ENCODE measurements at regions not wholly inside any gene's neighbourhood (a gene's known extent, or its start where the extent isn't known, plus 50 kb on each side); places are given as distances from the start of the nearest gene placed in this dataset.
"Not testable (repeated sequence)": the region's sequence is repeated elsewhere in the genome, so short reads cannot be mapped to it uniquely, and the experiment has no call there.

- H2AK5ac ChIP-seq (ENCODE audit: low read length, severe bottlenecking); H3K9me3 ChIP-seq (ENCODE audit: control insufficient read depth, low read length); H2BK12ac ChIP-seq (ENCODE audit: low read length in 2 of 2); H4K8ac ChIP-seq (ENCODE audit: low read length); H3K9ac ChIP-seq (ENCODE audit: low read length); H3K18ac ChIP-seq (ENCODE audit: low read depth in 1 of 2, low read length in 2 of 2); H3K14ac ChIP-seq (ENCODE audit: low read length in 2 of 2); H2BK5ac ChIP-seq (ENCODE audit: low read depth, low read length, poor library complexity, severe bottlenecking); H4K91ac ChIP-seq (ENCODE audit: low read length); H2AFZ ChIP-seq (ENCODE audit: low read depth, low read length); H3K79me1 ChIP-seq (replicated peaks; ENCODE audit: low read length, poor library complexity, severe bottlenecking); H2BK15ac ChIP-seq (ENCODE audit: low read depth, poor library complexity, severe bottlenecking); H3K4ac ChIP-seq (ENCODE audit: low read depth in 1 of 2, low read length in 2 of 2); H3K27ac ChIP-seq (ENCODE audit: low read length, poor library complexity, severe bottlenecking); H3K4me2 ChIP-seq (ENCODE audit: low read length, poor library complexity, severe bottlenecking); DNase-seq; H3K27me3 ChIP-seq (ENCODE audit: control insufficient read depth in 1 of 2, insufficient read depth in 1 of 2, low read length in 2 of 2); H2BK120ac ChIP-seq (ENCODE audit: low read depth, low read length); H3K4me1 ChIP-seq (ENCODE audit: control insufficient read depth, insufficient read depth, low read depth, low read length); H3K23ac ChIP-seq (ENCODE audit: low read length in 2 of 2); H3K36me3 ChIP-seq (ENCODE audit: control insufficient read depth in 1 of 2, insufficient read depth in 2 of 2, low read depth in 1 of 2, low read length in 2 of 2): not testable (repeated sequence)
- H3K4me3 ChIP-seq (ENCODE audit: insufficient read depth in 1 of 2, low read depth in 1 of 2, low read length in 2 of 2), result peak overlapping the region in 1 of 2 experiments; percentile 41
- WGBS, result 100% methylated on average over 2 of the region's 6 CpGs
These were observed 96.1 kb upstream of the PLEKHM1 start for GRCh38 chr17:45586651-45586934.

GRCh38 chr17:45592433-45592923 is 102.0 kb upstream of the PLEKHM1 start:
- not testable (repeated sequence) for H3K18ac ChIP-seq (ENCODE audit: low read depth in 1 of 2, low read length in 2 of 2)

GRCh38 chr17:45596347-45596746 is 105.8 kb upstream of the PLEKHM1 start:
- not testable (repeated sequence) for H3K4me3 ChIP-seq (ENCODE audit: insufficient read depth in 1 of 2, low read depth in 1 of 2, low read length in 2 of 2); H2AK5ac ChIP-seq (ENCODE audit: low read length, severe bottlenecking); H3K79me1 ChIP-seq (replicated peaks; ENCODE audit: low read length, poor library complexity, severe bottlenecking); H4K8ac ChIP-seq (ENCODE audit: low read length); H2BK5ac ChIP-seq (ENCODE audit: low read depth, low read length, poor library complexity, severe bottlenecking); H2AFZ ChIP-seq (ENCODE audit: low read depth, low read length); H3K27me3 ChIP-seq (ENCODE audit: control insufficient read depth in 1 of 2, insufficient read depth in 1 of 2, low read length in 2 of 2); H3K4ac ChIP-seq (ENCODE audit: low read depth in 1 of 2, low read length in 2 of 2); H3K36me3 ChIP-seq (ENCODE audit: control insufficient read depth in 1 of 2, insufficient read depth in 2 of 2, low read depth in 1 of 2, low read length in 2 of 2); H4K91ac ChIP-seq (ENCODE audit: low read length); H3K14ac ChIP-seq (ENCODE audit: low read length in 2 of 2); H3K23ac ChIP-seq (ENCODE audit: low read length in 2 of 2); H3K18ac ChIP-seq (ENCODE audit: low read depth in 1 of 2, low read length in 2 of 2); H3K4me2 ChIP-seq (ENCODE audit: low read length, poor library complexity, severe bottlenecking); H3K27ac ChIP-seq (ENCODE audit: low read length, poor library complexity, severe bottlenecking); H3K4me1 ChIP-seq (ENCODE audit: control insufficient read depth, insufficient read depth, low read depth, low read length); H2BK12ac ChIP-seq (ENCODE audit: low read length in 2 of 2); H2BK15ac ChIP-seq (ENCODE audit: low read depth, poor library complexity, severe bottlenecking); H3K9ac ChIP-seq (ENCODE audit: low read length); H3K9me3 ChIP-seq (ENCODE audit: control insufficient read depth, low read length); H2BK120ac ChIP-seq (ENCODE audit: low read depth, low read length); DNase-seq
- WGBS, result 73% methylated on average over 3 of the region's 4 CpGs

More at GRCh38 chr17:45592433-45592923, 102.0 kb upstream of the PLEKHM1 start:
- not testable (repeated sequence) for H2BK12ac ChIP-seq (ENCODE audit: low read length in 2 of 2); H2BK5ac ChIP-seq (ENCODE audit: low read depth, low read length, poor library complexity, severe bottlenecking); H3K4me2 ChIP-seq (ENCODE audit: low read length, poor library complexity, severe bottlenecking); H3K9ac ChIP-seq (ENCODE audit: low read length); H2AFZ ChIP-seq (ENCODE audit: low read depth, low read length); H3K14ac ChIP-seq (ENCODE audit: low read length in 2 of 2); H4K8ac ChIP-seq (ENCODE audit: low read length); H3K79me1 ChIP-seq (replicated peaks; ENCODE audit: low read length, poor library complexity, severe bottlenecking); H4K91ac ChIP-seq (ENCODE audit: low read length); H3K4me3 ChIP-seq (ENCODE audit: insufficient read depth in 1 of 2, low read depth in 1 of 2, low read length in 2 of 2); H2BK120ac ChIP-seq (ENCODE audit: low read depth, low read length); H2BK15ac ChIP-seq (ENCODE audit: low read depth, poor library complexity, severe bottlenecking); H2AK5ac ChIP-seq (ENCODE audit: low read length, severe bottlenecking); H3K9me3 ChIP-seq (ENCODE audit: control insufficient read depth, low read length); H3K4ac ChIP-seq (ENCODE audit: low read depth in 1 of 2, low read length in 2 of 2); H3K36me3 ChIP-seq (ENCODE audit: control insufficient read depth in 1 of 2, insufficient read depth in 2 of 2, low read depth in 1 of 2, low read length in 2 of 2); H3K23ac ChIP-seq (ENCODE audit: low read length in 2 of 2); H3K27me3 ChIP-seq (ENCODE audit: control insufficient read depth in 1 of 2, insufficient read depth in 1 of 2, low read length in 2 of 2); H3K27ac ChIP-seq (ENCODE audit: low read length, poor library complexity, severe bottlenecking); H3K4me1 ChIP-seq (ENCODE audit: control insufficient read depth, insufficient read depth, low read depth, low read length)
- DNase-seq, result peak; percentile 50
- 0% methylated on average over 1 of the region's 6 CpGs for WGBS

- not testable (repeated sequence) for DNase-seq; H3K4me1 ChIP-seq (ENCODE audit: control insufficient read depth, insufficient read depth, low read depth, low read length); H3K79me1 ChIP-seq (replicated peaks; ENCODE audit: low read length, poor library complexity, severe bottlenecking); H3K23ac ChIP-seq (ENCODE audit: low read length in 2 of 2); H3K18ac ChIP-seq (ENCODE audit: low read depth in 1 of 2, low read length in 2 of 2); H4K91ac ChIP-seq (ENCODE audit: low read length); H3K4me3 ChIP-seq (ENCODE audit: insufficient read depth in 1 of 2, low read depth in 1 of 2, low read length in 2 of 2); H2AFZ ChIP-seq (ENCODE audit: low read depth, low read length); H3K9me3 ChIP-seq (ENCODE audit: control insufficient read depth, low read length); H3K14ac ChIP-seq (ENCODE audit: low read length in 2 of 2); H3K36me3 ChIP-seq (ENCODE audit: control insufficient read depth in 1 of 2, insufficient read depth in 2 of 2, low read depth in 1 of 2, low read length in 2 of 2); H3K27me3 ChIP-seq (ENCODE audit: control insufficient read depth in 1 of 2, insufficient read depth in 1 of 2, low read length in 2 of 2); H4K8ac ChIP-seq (ENCODE audit: low read length); H2BK12ac ChIP-seq (ENCODE audit: low read length in 2 of 2); H3K9ac ChIP-seq (ENCODE audit: low read length); H2BK5ac ChIP-seq (ENCODE audit: low read depth, low read length, poor library complexity, severe bottlenecking); H3K27ac ChIP-seq (ENCODE audit: low read length, poor library complexity, severe bottlenecking); H2BK120ac ChIP-seq (ENCODE audit: low read depth, low read length); H3K4ac ChIP-seq (ENCODE audit: low read depth in 1 of 2, low read length in 2 of 2); H2AK5ac ChIP-seq (ENCODE audit: low read length, severe bottlenecking); H3K4me2 ChIP-seq (ENCODE audit: low read length, poor library complexity, severe bottlenecking); H2BK15ac ChIP-seq (ENCODE audit: low read depth, poor library complexity, severe bottlenecking)
- 48% methylated on average over 4 of the region's 21 CpGs for WGBS
These were observed 109.8 kb upstream of the PLEKHM1 start for GRCh38 chr17:45600052-45601012.
